Body of pancreas (tissue), 4 donors: ENCODE measurements at regions not wholly inside any gene's neighbourhood (a gene's known extent, or its start where the extent isn't known, plus 50 kb on each side); places are given as distances from the start of the nearest gene placed in this dataset.

Source experiments
- CTCF ChIP-seq, 7 experiments: fragments of 450-650 bp in 4 of 7; fragments of 200-600 bp in 3 of 7; sonication (generic) in 3 of 7; IDR thresholded peaks; one replicate each; pipeline ENCODE4 v1.5.1; 2016 to 2019; ENCODE audit warnings: antibody characterized with exemption in 7 of 7
- POLR2A ChIP-seq, 3 donors: fragments of 450-650 bp; IDR thresholded peaks; one replicate each; pipeline ENCODE4 v1.6.1; 2016; ENCODE audit warnings: antibody characterized with exemption in 3 of 3, mild to moderate bottlenecking in 2 of 3

- no peak for TF ChIP-seq CTCF (IDR thresholded peaks at IDR 0.05)
- TF ChIP-seq POLR2A (IDR thresholded peaks at IDR 0.05) = no peak
These were observed 67.7 kb upstream of the GLI2 start for GRCh38 chr2:120667981-120668380.
